Testis (tissue), 2 donors: ENCODE measurements at regions not wholly inside any gene's neighbourhood (a gene's known extent, or its start where the extent isn't known, plus 50 kb on each side); places are given as distances from the start of the nearest gene placed in this dataset.

ENCODE experiments used
- POLR2A ChIP-seq: fragments of 450-650 bp; IDR thresholded peaks from one replicate; pipeline ENCODE4 v1.6.1; 2017; ENCODE audit warnings: antibody characterized with exemption, mild to moderate bottlenecking, moderate library complexity
- TF ChIP-seq, protein P1 (sequence below), 3 experiments: fragments of 450-650 bp in 2 of 3; fragments of 200-600 bp in 1 of 3; sonication (generic) in 1 of 3; IDR thresholded peaks; one replicate each; pipeline ENCODE4 v1.5.1; 2016 to 2019; ENCODE audit warnings: antibody characterized with exemption in 3 of 3, mild to moderate bottlenecking in 2 of 3, moderate library complexity in 1 of 3

DNA sequence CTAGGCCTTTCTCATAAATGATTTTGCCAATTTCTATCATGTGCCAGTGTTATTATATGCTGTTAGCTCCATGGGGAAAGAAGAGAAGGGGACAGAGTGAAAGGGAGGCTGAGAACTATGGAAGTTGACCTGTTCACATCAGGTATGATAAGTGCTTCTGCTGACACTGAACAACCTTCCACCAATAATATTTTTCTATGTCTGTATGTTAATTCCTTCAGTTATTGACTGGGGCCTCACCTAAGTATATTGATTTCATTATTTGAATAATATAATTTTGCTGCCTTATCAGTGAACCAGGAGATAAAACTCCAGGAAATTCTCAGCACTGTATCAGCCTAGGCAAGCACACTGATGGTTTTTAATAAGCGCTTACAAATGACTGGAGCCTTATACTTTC, 262.8 kb downstream of the SNCA start:
- TF ChIP-seq, protein P1, sequence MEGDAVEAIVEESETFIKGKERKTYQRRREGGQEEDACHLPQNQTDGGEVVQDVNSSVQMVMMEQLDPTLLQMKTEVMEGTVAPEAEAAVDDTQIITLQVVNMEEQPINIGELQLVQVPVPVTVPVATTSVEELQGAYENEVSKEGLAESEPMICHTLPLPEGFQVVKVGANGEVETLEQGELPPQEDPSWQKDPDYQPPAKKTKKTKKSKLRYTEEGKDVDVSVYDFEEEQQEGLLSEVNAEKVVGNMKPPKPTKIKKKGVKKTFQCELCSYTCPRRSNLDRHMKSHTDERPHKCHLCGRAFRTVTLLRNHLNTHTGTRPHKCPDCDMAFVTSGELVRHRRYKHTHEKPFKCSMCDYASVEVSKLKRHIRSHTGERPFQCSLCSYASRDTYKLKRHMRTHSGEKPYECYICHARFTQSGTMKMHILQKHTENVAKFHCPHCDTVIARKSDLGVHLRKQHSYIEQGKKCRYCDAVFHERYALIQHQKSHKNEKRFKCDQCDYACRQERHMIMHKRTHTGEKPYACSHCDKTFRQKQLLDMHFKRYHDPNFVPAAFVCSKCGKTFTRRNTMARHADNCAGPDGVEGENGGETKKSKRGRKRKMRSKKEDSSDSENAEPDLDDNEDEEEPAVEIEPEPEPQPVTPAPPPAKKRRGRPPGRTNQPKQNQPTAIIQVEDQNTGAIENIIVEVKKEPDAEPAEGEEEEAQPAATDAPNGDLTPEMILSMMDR (IDR thresholded peaks at IDR 0.05): no peak
- no peak for TF ChIP-seq POLR2A
